B cell (primary cell): ENCODE measurements at regions not wholly inside any gene's neighbourhood (a gene's known extent, or its start where the extent isn't known, plus 50 kb on each side); places are given as distances from the start of the nearest gene placed in this dataset.

Experiments
- EZH2 ChIP-seq: IDR thresholded peaks from 2 replicates; pipeline ENCODE4 v1.6.1; 2012; ENCODE audit warnings: borderline replicate concordance, low read depth, mild to moderate bottlenecking, moderate library complexity, low read length; ENCODE audit not compliant: insufficient read depth, poor library complexity, severe bottlenecking
- TF ChIP-seq, protein P1 (sequence below): fragments of 200-600 bp; IDR thresholded peaks from one replicate; pipeline ENCODE4 v1.8.0; 2022; ENCODE audit warnings: antibody characterized with exemption, mild to moderate bottlenecking

DNA sequence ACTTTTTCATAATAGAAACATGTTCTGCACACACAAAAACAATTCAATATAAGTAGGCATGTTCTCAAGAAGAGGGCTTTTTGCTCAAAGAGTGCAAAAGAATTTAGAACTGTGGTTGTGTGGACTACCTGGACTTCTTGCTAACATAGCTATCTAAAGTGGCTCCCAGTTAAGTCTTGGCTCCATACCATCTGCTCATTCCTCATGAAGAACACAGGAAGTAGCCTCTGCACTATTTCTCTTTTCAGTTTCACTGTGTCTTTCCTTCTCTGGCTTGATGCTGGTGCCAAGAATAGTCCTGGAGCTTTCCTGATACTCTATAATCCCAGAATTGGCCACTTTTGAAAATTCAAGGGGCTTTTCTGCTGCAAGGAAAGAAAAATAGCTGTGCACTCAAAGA is 127.4 kb downstream of the CCER1 start:
- TF ChIP-seq, protein P1, sequence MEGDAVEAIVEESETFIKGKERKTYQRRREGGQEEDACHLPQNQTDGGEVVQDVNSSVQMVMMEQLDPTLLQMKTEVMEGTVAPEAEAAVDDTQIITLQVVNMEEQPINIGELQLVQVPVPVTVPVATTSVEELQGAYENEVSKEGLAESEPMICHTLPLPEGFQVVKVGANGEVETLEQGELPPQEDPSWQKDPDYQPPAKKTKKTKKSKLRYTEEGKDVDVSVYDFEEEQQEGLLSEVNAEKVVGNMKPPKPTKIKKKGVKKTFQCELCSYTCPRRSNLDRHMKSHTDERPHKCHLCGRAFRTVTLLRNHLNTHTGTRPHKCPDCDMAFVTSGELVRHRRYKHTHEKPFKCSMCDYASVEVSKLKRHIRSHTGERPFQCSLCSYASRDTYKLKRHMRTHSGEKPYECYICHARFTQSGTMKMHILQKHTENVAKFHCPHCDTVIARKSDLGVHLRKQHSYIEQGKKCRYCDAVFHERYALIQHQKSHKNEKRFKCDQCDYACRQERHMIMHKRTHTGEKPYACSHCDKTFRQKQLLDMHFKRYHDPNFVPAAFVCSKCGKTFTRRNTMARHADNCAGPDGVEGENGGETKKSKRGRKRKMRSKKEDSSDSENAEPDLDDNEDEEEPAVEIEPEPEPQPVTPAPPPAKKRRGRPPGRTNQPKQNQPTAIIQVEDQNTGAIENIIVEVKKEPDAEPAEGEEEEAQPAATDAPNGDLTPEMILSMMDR = no peak
- no peak for TF ChIP-seq EZH2
